Caco-2 (cell line): ENCODE measurements at regions not wholly inside any gene's neighbourhood (a gene's known extent, or its start where the extent isn't known, plus 50 kb on each side); places are given as distances from the start of the nearest gene placed in this dataset.

Experiments used
- BruUV-seq: library from RNA; stranded (reverse); fragments of 400-500 nt; replicated peaks from 2 replicates; lab custom pipeline; 2021; lab: Mats Ljungman, UMichigan
- CTCF ChIA-PET: fragments of 300-600 bp; sonication (Branson Sonifier 250); formaldehyde crosslinking; loops from one replicate; lab custom pipeline; 2022; ENCODE audit warnings: antibody characterized with exemption; lab: Charles Lee
- POLR2A ChIA-PET: fragments of 300-600 bp; sonication (Branson Sonifier 250); formaldehyde crosslinking; loops from one replicate; lab custom pipeline; 2022; ENCODE audit warnings: antibody characterized with exemption; lab: Charles Lee
- DNase-seq, 2 experiments: peaks; one replicate each; pipeline versions ENCODE4 v3.0.0 to v3.0.0-alpha.2; 2020 to 2022
- H3K27me3 ChIP-seq: replicated peaks from 2 replicates; pipeline ENCODE4 v1.6.0; 2011; ENCODE audit warnings: low read length; ENCODE audit not compliant: control insufficient read depth, insufficient read depth
- H3K36me3 ChIP-seq: 2 replicates; pipeline ENCODE4 v1.5.1; 2011; ENCODE audit warnings: low read length; ENCODE audit not compliant: control insufficient read depth, insufficient read depth
- H3K4me1 ChIP-seq: fragments of 250-450 bp; sonication (Bioruptor Pico); 2 replicates; pipeline ENCODE4 v1.5.1; 2020; ENCODE audit warnings: mild to moderate bottlenecking
- H3K4me3 ChIP-seq: 2 replicates; pipeline ENCODE4 v1.5.1; 2011; ENCODE audit warnings: low read depth, mild to moderate bottlenecking, control low read depth, low read length
- H3K9me3 ChIP-seq: fragments of 250-450 bp; sonication (Bioruptor Pico); 2 replicates; pipeline ENCODE4 v1.5.1; 2020; ENCODE audit warnings: mild to moderate bottlenecking, moderate library complexity
- H3K27ac Mint-ChIP-seq: one replicate; pipeline ENCODE4 v1.8.0; 2022; ENCODE audit warnings: mixed read lengths; ENCODE audit not compliant: unreplicated experiment
- H3K27me3 Mint-ChIP-seq: one replicate; pipeline ENCODE4 v1.8.0; 2022; ENCODE audit warnings: mixed read lengths; ENCODE audit not compliant: insufficient read depth, unreplicated experiment
- H3K36me3 Mint-ChIP-seq: one replicate; pipeline ENCODE4 v1.8.0; 2022; ENCODE audit warnings: mild to moderate bottlenecking, mixed read lengths; ENCODE audit not compliant: insufficient read depth, unreplicated experiment
- H3K4me1 Mint-ChIP-seq: one replicate; pipeline ENCODE4 v1.8.0; 2022; ENCODE audit warnings: low read depth, mixed read lengths; ENCODE audit not compliant: unreplicated experiment
- H3K4me3 Mint-ChIP-seq: one replicate; pipeline ENCODE4 v1.8.0; 2022; ENCODE audit warnings: mild to moderate bottlenecking, moderate library complexity, mixed read lengths; ENCODE audit not compliant: unreplicated experiment
- H3K9me3 Mint-ChIP-seq: one replicate; pipeline ENCODE4 v1.8.0; 2022; ENCODE audit warnings: mixed read lengths; ENCODE audit not compliant: unreplicated experiment
- intact Hi-C: fragments of 100-400 bp; cut with micrococcal nuclease; formaldehyde crosslinking; loops from one replicate; pipeline ENCODE4 v1.10.0; 2022; ENCODE audit not compliant: unreplicated experiment
- TF ChIP-seq, protein P1 (sequence below), 2 experiments: fragments of 200-600 bp in 1 of 2; IDR thresholded peaks; 1 replicate in 1 of 2; 2 replicates in 1 of 2; pipeline versions ENCODE4 v1.5.1 to v1.8.0; 2011 to 2022; ENCODE audit warnings: antibody characterized with exemption in 1 of 2, control low read depth in 1 of 2, inconsistent platforms in 1 of 2, low read depth in 1 of 2, low read length in 1 of 2, mild to moderate bottlenecking in 1 of 2, moderate library complexity in 1 of 2; ENCODE audit not compliant: insufficient read depth in 1 of 2, severe bottlenecking in 1 of 2, unreplicated experiment in 1 of 2

DNA sequence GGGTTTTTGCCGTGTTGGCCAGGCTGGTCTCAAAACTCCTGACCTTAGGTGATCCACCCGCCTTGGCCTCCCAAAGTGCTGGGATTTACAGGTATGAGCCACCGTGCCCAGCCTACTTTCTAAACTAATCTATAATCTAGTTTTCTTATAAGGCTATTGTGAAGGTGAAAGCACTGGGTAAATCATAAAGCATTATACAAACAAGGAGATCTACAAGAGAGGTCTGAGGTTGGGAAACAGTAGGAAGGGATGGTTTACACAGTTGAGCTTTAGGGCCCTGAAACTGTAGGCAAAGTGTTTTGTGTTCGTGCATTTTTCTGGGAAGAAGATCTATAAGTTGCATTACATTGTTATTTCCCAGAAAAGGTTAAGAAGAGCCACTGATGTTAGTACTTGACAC lies 84.9 kb upstream of the MED13 start:
- Histone ChIP-seq H3K27me3 (no peaks in the 10 kb centered on the region), H3K9me3 (no peaks in the 10 kb centered on the region), H3K4me1 (peaks cover 25% of the 10 kb centered on the region), H3K4me3 (no peak overlapping the region), H3K36me3 (no peaks in the 10 kb centered on the region)
- peak overlapping the region; percentile 55 for H3K27ac Mint-ChIP-seq
- no peak overlapping the region for H3K4me3 Mint-ChIP-seq
- BruUV-seq, result no TSS peak
- intact Hi-C loops, result no loop called here
- no peaks in the 10 kb centered on the region for H3K9me3 Mint-ChIP-seq
- CTCF ChIA-PET, result interaction anchor here (0.7 to 1.0 kb wide), 2 partner anchors 84 to 1178 kb away, joined by 3 read pairs; no protein-coding TSS in a partner anchor
- no peaks in the 10 kb centered on the region for H3K27me3 Mint-ChIP-seq
- POLR2A ChIA-PET, result no interaction called here
- peaks cover 11% of the 10 kb centered on the region for H3K36me3 Mint-ChIP-seq
- DNase-seq, result no peak
- peaks cover 38% of the 10 kb centered on the region for H3K4me1 Mint-ChIP-seq
- TF ChIP-seq, protein P1, sequence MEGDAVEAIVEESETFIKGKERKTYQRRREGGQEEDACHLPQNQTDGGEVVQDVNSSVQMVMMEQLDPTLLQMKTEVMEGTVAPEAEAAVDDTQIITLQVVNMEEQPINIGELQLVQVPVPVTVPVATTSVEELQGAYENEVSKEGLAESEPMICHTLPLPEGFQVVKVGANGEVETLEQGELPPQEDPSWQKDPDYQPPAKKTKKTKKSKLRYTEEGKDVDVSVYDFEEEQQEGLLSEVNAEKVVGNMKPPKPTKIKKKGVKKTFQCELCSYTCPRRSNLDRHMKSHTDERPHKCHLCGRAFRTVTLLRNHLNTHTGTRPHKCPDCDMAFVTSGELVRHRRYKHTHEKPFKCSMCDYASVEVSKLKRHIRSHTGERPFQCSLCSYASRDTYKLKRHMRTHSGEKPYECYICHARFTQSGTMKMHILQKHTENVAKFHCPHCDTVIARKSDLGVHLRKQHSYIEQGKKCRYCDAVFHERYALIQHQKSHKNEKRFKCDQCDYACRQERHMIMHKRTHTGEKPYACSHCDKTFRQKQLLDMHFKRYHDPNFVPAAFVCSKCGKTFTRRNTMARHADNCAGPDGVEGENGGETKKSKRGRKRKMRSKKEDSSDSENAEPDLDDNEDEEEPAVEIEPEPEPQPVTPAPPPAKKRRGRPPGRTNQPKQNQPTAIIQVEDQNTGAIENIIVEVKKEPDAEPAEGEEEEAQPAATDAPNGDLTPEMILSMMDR (IDR thresholded peaks at IDR 0.05; ENCODE audit: insufficient read depth in 1 of 2, low read depth in 1 of 2, low read length in 1 of 2, severe bottlenecking in 1 of 2, unreplicated experiment in 1 of 2), result no peak

DNA sequence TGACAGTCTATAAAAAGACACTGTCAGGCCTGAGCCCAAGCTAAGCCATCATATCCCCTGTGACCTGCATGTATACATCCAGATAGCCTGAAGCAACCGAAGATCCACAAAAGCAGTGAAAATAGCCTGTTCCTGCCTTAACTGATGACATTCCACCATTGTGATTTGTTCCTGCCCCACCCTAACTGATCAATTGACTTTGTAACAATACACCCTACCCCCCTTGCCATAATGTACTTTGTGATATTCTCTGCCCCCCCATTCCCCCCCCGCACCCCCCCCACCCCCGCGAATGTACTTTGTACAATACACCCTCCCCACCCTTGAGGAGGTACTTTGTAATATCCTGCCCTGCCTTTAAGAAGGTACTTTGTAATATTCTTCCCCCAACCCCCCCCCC lies 82.2 kb upstream of the MED13 start:
- TF ChIP-seq, protein P1 (IDR thresholded peaks at IDR 0.05; ENCODE audit: insufficient read depth in 1 of 2, low read depth in 1 of 2, low read length in 1 of 2, severe bottlenecking in 1 of 2, unreplicated experiment in 1 of 2), result no peak
- POLR2A ChIA-PET, result no interaction called here
- Histone ChIP-seq H3K27me3 (no peaks in the 10 kb centered on the region), H3K36me3 (no peaks in the 10 kb centered on the region), H3K4me1 (peaks cover 43% of the 10 kb centered on the region), H3K4me3 (no peak overlapping the region), H3K9me3 (peaks cover 3% of the 10 kb centered on the region; the same call in 1 of the 2 replicates)
- Mint-ChIP-seq H3K4me1 (peaks cover 39% of the 10 kb centered on the region), H3K27me3 (no peaks in the 10 kb centered on the region), H3K4me3 (no peak overlapping the region), H3K27ac (no peak overlapping the region), H3K9me3 (peaks cover 18% of the 10 kb centered on the region), H3K36me3 (peaks cover 11% of the 10 kb centered on the region)
- BruUV-seq, result no TSS peak
- intact Hi-C loops, result no loop called here
- DNase-seq, result no peak
- CTCF ChIA-PET, result no interaction called here

GRCh38 chr17:62140836-62141235 lies 75.8 kb upstream of the MED13 start:
- peak overlapping the region; percentile 4 for H3K27ac Mint-ChIP-seq
- no peak overlapping the region for H3K4me3 Mint-ChIP-seq
- H3K27me3 Mint-ChIP-seq, result no peaks in the 10 kb centered on the region
- peaks cover 24% of the 10 kb centered on the region for H3K4me1 ChIP-seq
- DNase-seq, result no peak
- CTCF ChIA-PET, result interaction anchor here (1.0 kb wide), 1 partner anchor 31 kb away, joined by 3 read pairs; no protein-coding TSS in a partner anchor
- intact Hi-C loops, result no loop called here
- H3K27me3 ChIP-seq, result no peaks in the 10 kb centered on the region
- no peaks in the 10 kb centered on the region for H3K36me3 ChIP-seq
- peaks cover 5% of the 10 kb centered on the region for H3K36me3 Mint-ChIP-seq
- TF ChIP-seq, protein P1 (IDR thresholded peaks at IDR 0.05; ENCODE audit: insufficient read depth in 1 of 2, low read depth in 1 of 2, low read length in 1 of 2, severe bottlenecking in 1 of 2, unreplicated experiment in 1 of 2), result no peak
- peaks cover 18% of the 10 kb centered on the region for H3K4me1 Mint-ChIP-seq
- POLR2A ChIA-PET, result no interaction called here
- peaks cover 3% of the 10 kb centered on the region for H3K9me3 ChIP-seq
- no TSS peak for BruUV-seq
- peaks cover 29% of the 10 kb centered on the region for H3K9me3 Mint-ChIP-seq
- no peak overlapping the region for H3K4me3 ChIP-seq
